Right lobe of liver (tissue), 6 donors: ENCODE measurements at regions not wholly inside any gene's neighbourhood (a gene's known extent, or its start where the extent isn't known, plus 50 kb on each side); places are given as distances from the start of the nearest gene placed in this dataset.
A peak's percentile ranks its signal among the peaks of the same experiment; 100 is the strongest.
"Not testable (repeated sequence)": the region's sequence is repeated elsewhere in the genome, so short reads cannot be mapped to it uniquely, and the experiment has no call there.

ENCODE experiments used
- ATAC-seq, 4 donors: fragments of 200-7000 bp; cut with Tn5 transposase; one replicate each; pipeline ENCODE4 v1.9.1; 2020; ENCODE audit warnings: mild to moderate bottlenecking in 4 of 4, moderate library complexity in 4 of 4
- DNase-seq, 3 donors: peaks; one replicate each; pipeline ENCODE4 v3.0.0-alpha.2; 2020
- H3K27ac ChIP-seq, 3 donors: fragments of 200-600 bp; one replicate each; pipeline ENCODE4 v1.8.0; 2022
- H3K27me3 ChIP-seq, 2 donors: fragments of 200-600 bp; one replicate each; pipeline ENCODE4 v1.8.0; 2022
- H3K36me3 ChIP-seq, 4 donors: fragments of 200-600 bp; sonication (generic) in 1 of 4; one replicate each; pipeline versions ENCODE4 v1.5.1 to v1.8.0; 2017 to 2022; ENCODE audit warnings: control low read depth in 1 of 4
- H3K4me1 ChIP-seq, 4 donors: fragments of 200-600 bp; sonication (generic) in 1 of 4; one replicate each; pipeline versions ENCODE4 v1.5.1 to v1.8.0; 2017 to 2022; ENCODE audit warnings: control low read depth in 1 of 4
- H3K4me3 ChIP-seq, 3 donors: fragments of 200-600 bp; one replicate each; pipeline ENCODE4 v1.8.0; 2022
- H3K9me3 ChIP-seq, 4 donors: fragments of 200-600 bp; sonication (generic) in 1 of 4; one replicate each; pipeline versions ENCODE4 v1.5.1 to v1.8.0; 2017 to 2022; ENCODE audit warnings: control low read depth in 1 of 4
- CTCF ChIP-seq, 4 donors: fragments of 200-600 bp in 3 of 4; fragments of 450-650 bp in 1 of 4; IDR thresholded peaks; one replicate each; pipeline versions ENCODE4 v1.5.1 to v1.8.0; 2016 to 2022; ENCODE audit warnings: antibody characterized with exemption in 4 of 4, mild to moderate bottlenecking in 2 of 4
- POLR2A ChIP-seq: fragments of 450-650 bp; IDR thresholded peaks from one replicate; pipeline ENCODE4 v1.6.1; 2017; ENCODE audit warnings: antibody characterized with exemption, mild to moderate bottlenecking
- WGBS: methylation state at CpG from one replicate; pipeline ENCODE4 v1.1.6; 2018; ENCODE audit warnings: low coverage, low lambda C conversion rate; ENCODE audit not compliant: insufficient coverage; ENCODE audit errors: missing lambda C conversion rate; 5-methylcytosine and 5-hydroxymethylcytosine counted together
- intact Hi-C, 2 donors: fragments of 100-400 bp; cut with DNase I; formaldehyde crosslinking; loops; one replicate each; pipeline versions ENCODE4 v1.11.2 to v1.14.1; 2022
- donor health status: DM: no; HTN: yes; CAD: no.
- donor health status: DM: no; HTN: no; CAD: no.
- donor health status: DM: no; HTN: no; CAD: no.
- donor health status: DM: no; HTN: yes; CAD: no.
- donor health status: DM: no; HTN: yes; CAD: no.

- WGBS, result 49% methylated on average over 4 of the region's 4 CpGs
- H3K9me3 ChIP-seq, result no peaks in the 10 kb centered on the region
- TF ChIP-seq CTCF (IDR thresholded peaks at IDR 0.05) (no peak), POLR2A (no peak)
- H3K4me3 ChIP-seq, result no peak overlapping the region
- H3K27me3 ChIP-seq, result no peaks in the 10 kb centered on the region
- H3K27ac ChIP-seq, result no peak overlapping the region
- ATAC-seq, result peak in 1 of 4 donors; percentile 18
- no peaks in the 10 kb centered on the region for H3K4me1 ChIP-seq
- intact Hi-C loops, result no loop called here
- no peaks in the 10 kb centered on the region for H3K36me3 ChIP-seq
- DNase-seq, result peak in 1 of 3 donors; percentile 42
These were observed 190.8 kb downstream of the RTP5 start for GRCh38 chr2:242060212-242060835.

- H3K4me1 ChIP-seq, intact Hi-C loops, H3K27ac ChIP-seq, H3K27me3 ChIP-seq, H3K36me3 ChIP-seq, ATAC-seq, H3K4me3 ChIP-seq, H3K9me3 ChIP-seq: not testable (repeated sequence)
- DNase-seq, result peak in 1 of 3 donors; percentile 32
- WGBS, result 87% methylated on average over 3 of the region's 17 CpGs
These were observed 192.4 kb downstream of the RTP5 start for GRCh38 chr2:242061930-242062329.

GRCh38 chr2:242063436-242063835, 193.9 kb downstream of the RTP5 start:
- DNase-seq (no peak), ATAC-seq (no peak)
- intact Hi-C loops, result no loop called here
- Histone ChIP-seq H3K27me3 (no peaks in the 10 kb centered on the region), H3K9me3 (no peaks in the 10 kb centered on the region), H3K36me3 (no peaks in the 10 kb centered on the region), H3K27ac (no peak overlapping the region), H3K4me1 (no peaks in the 10 kb centered on the region), H3K4me3 (no peak overlapping the region)
- 75% methylated on average over 2 of the region's 2 CpGs for WGBS
- TF ChIP-seq POLR2A (no peak), CTCF (IDR thresholded peaks at IDR 0.05) (no peak)

- H3K4me1 ChIP-seq, result peaks cover 0 to 2% (median 0%) of the 10 kb centered on the region in 4 donors
- 100% methylated on average over 1 of the region's 7 CpGs for WGBS
- DNase-seq (no peak), ATAC-seq (peak in 1 of 4 donors; percentile 27)
- no peak overlapping the region for H3K27ac ChIP-seq
- H3K4me3 ChIP-seq, result no peak overlapping the region
- H3K9me3 ChIP-seq, result no peaks in the 10 kb centered on the region
- H3K27me3 ChIP-seq, result no peaks in the 10 kb centered on the region
- no peaks in the 10 kb centered on the region for H3K36me3 ChIP-seq
- intact Hi-C loops, result no loop called here
- TF ChIP-seq CTCF (IDR thresholded peaks at IDR 0.05), result no peak
- no peak for TF ChIP-seq POLR2A
These were observed 194.3 kb downstream of the RTP5 start for GRCh38 chr2:242063850-242064249.

- TF ChIP-seq CTCF (IDR thresholded peaks at IDR 0.05) (no peak), POLR2A (no peak)
- H3K27me3 ChIP-seq, result no peaks in the 10 kb centered on the region
- H3K4me1 ChIP-seq, result peaks cover 0 to 7% (median 0%) of the 10 kb centered on the region in 4 donors
- no peaks in the 10 kb centered on the region for H3K36me3 ChIP-seq
- DNase-seq (no peak), ATAC-seq (no peak)
- no peaks in the 10 kb centered on the region for H3K9me3 ChIP-seq
- WGBS, result 92% methylated on average over 15 of the region's 19 CpGs
- H3K27ac ChIP-seq, result no peak overlapping the region
- H3K4me3 ChIP-seq, result no peak overlapping the region
- intact Hi-C loops, result no loop called here
These were observed 195.1 kb downstream of the RTP5 start for GRCh38 chr2:242064364-242065250.
